Neuronal stem cell (in vitro differentiated cells): ENCODE measurements at regions not wholly inside any gene's neighbourhood (a gene's known extent, or its start where the extent isn't known, plus 50 kb on each side); places are given as distances from the start of the nearest gene placed in this dataset.
"Not testable (repeated sequence)": the region's sequence is repeated elsewhere in the genome, so short reads cannot be mapped to it uniquely, and the experiment has no call there.

Experiments used
- DNase-seq: peaks from one replicate; pipeline ENCODE4 v3.0.0-alpha.2; 2013; ENCODE audit warnings: low spot score
- H2AFZ ChIP-seq: one replicate; pipeline ENCODE4 v1.6.1; 2013; ENCODE audit warnings: mild to moderate bottlenecking, low read length, inconsistent platforms
- H2AK5ac ChIP-seq: 2 replicates; pipeline ENCODE4 v1.6.1; 2013; ENCODE audit warnings: low read depth, mild to moderate bottlenecking, inconsistent platforms, low read length, moderate library complexity, mixed read lengths
- H2BK120ac ChIP-seq: 2 replicates; pipeline ENCODE4 v1.6.1; 2013; ENCODE audit warnings: low read depth, mild to moderate bottlenecking, inconsistent platforms, low read length, moderate library complexity, mixed read lengths
- H2BK12ac ChIP-seq: one replicate; pipeline ENCODE4 v1.6.1; 2013; ENCODE audit warnings: low read length, inconsistent platforms
- H2BK15ac ChIP-seq: 2 replicates; pipeline ENCODE4 v1.6.1; 2013; ENCODE audit warnings: mild to moderate bottlenecking, low read length, inconsistent platforms, mixed read lengths
- H2BK5ac ChIP-seq: one replicate; pipeline ENCODE4 v1.6.1; 2013; ENCODE audit warnings: inconsistent platforms, mild to moderate bottlenecking, low read length, moderate library complexity
- H3K14ac ChIP-seq: one replicate; pipeline ENCODE4 v1.6.1; 2013; ENCODE audit warnings: low read length, inconsistent platforms
- H3K18ac ChIP-seq: 2 replicates; pipeline ENCODE4 v1.6.1; 2013; ENCODE audit warnings: low read length, inconsistent platforms
- H3K23ac ChIP-seq: 2 replicates; pipeline ENCODE4 v1.6.1; 2013; ENCODE audit warnings: low read depth, mild to moderate bottlenecking, mixed read lengths, low read length, inconsistent platforms; ENCODE audit not compliant: poor library complexity
- H3K27ac ChIP-seq: replicated peaks from 3 replicates; pipeline ENCODE4 v1.5.1; 2013; ENCODE audit warnings: low read length, inconsistent platforms
- H3K27me3 ChIP-seq, 3 experiments: 2 replicates each; pipeline ENCODE4 v1.6.1; 2013; ENCODE audit warnings: low read length in 3 of 3, mild to moderate bottlenecking in 2 of 3, inconsistent platforms in 1 of 3, low read depth in 1 of 3, mixed read lengths in 1 of 3, moderate library complexity in 1 of 3; ENCODE audit not compliant: control insufficient read depth in 3 of 3, insufficient read depth in 3 of 3
- H3K36me3 ChIP-seq, 2 donors: replicated peaks in 1 of 2; 2 replicates each; pipeline ENCODE4 v1.6.1; 2013; ENCODE audit warnings: low read length in 2 of 2; ENCODE audit not compliant: control insufficient read depth in 2 of 2, insufficient read depth in 2 of 2
- H3K4ac ChIP-seq: 2 replicates; pipeline ENCODE4 v1.6.1; 2013; ENCODE audit warnings: inconsistent platforms, mild to moderate bottlenecking, low read length, moderate library complexity
- H3K4me1 ChIP-seq, 2 donors: 1 replicate in 1 of 2; 2 replicates in 1 of 2; pipeline ENCODE4 v1.6.1; 2013; ENCODE audit warnings: low read length in 2 of 2, low read depth in 1 of 2; ENCODE audit not compliant: control insufficient read depth in 2 of 2, insufficient read depth in 1 of 2
- H3K4me2 ChIP-seq: one replicate; pipeline ENCODE4 v1.6.1; 2013; ENCODE audit warnings: mild to moderate bottlenecking, low read length, inconsistent platforms; ENCODE audit not compliant: insufficient read depth, poor library complexity, severe bottlenecking
- H3K4me3 ChIP-seq, 2 donors: 2 replicates each; pipeline ENCODE4 v1.5.1; 2013; ENCODE audit warnings: low read length in 2 of 2, mild to moderate bottlenecking in 2 of 2, inconsistent platforms in 1 of 2, moderate library complexity in 1 of 2
- H3K79me1 ChIP-seq: one replicate; pipeline ENCODE4 v1.6.1; 2013; ENCODE audit warnings: low read depth, mild to moderate bottlenecking, inconsistent platforms, low read length, moderate library complexity
- H3K9ac ChIP-seq: one replicate; pipeline ENCODE4 v1.6.1; 2013; ENCODE audit warnings: mild to moderate bottlenecking, low read depth, low read length, inconsistent platforms; ENCODE audit not compliant: poor library complexity
- H3K9me3 ChIP-seq, 2 donors: replicated peaks in 1 of 2; 2 replicates each; pipeline versions ENCODE3 to v1.6.1; 2013; ENCODE audit warnings: low read length in 2 of 2, mild to moderate bottlenecking in 2 of 2, inconsistent platforms in 1 of 2, low read depth in 1 of 2, mixed read lengths in 1 of 2, moderate library complexity in 1 of 2; ENCODE audit not compliant: control insufficient read depth in 2 of 2, insufficient read depth in 1 of 2
- H4K8ac ChIP-seq: one replicate; pipeline ENCODE4 v1.6.1; 2013; ENCODE audit warnings: low read depth, mild to moderate bottlenecking, inconsistent platforms, low read length, moderate library complexity
- H4K91ac ChIP-seq: one replicate; pipeline ENCODE4 v1.6.1; 2013; ENCODE audit warnings: low read length, low read depth, mild to moderate bottlenecking, inconsistent platforms; ENCODE audit not compliant: poor library complexity
- WGBS, 2 donors: extraction: QIAGEN DNeasy Blood & Tissue Kit; methylation state at CpG; one replicate each; pipeline ENCODE4 v1.1.7; 2013; ENCODE audit warnings: missing lambda C conversion rate in 2 of 2, mixed read lengths in 1 of 2; ENCODE audit not compliant: insufficient read length in 2 of 2, insufficient replicate concordance in 1 of 2; ENCODE audit errors: extremely low coverage in 2 of 2; 5-methylcytosine and 5-hydroxymethylcytosine counted together

GRCh38 chr7:96775046-96775445 is 65.4 kb upstream of the SEM1 start:
- Histone ChIP-seq H3K79me1 (no peaks in the 10 kb centered on the region), H3K18ac (no peak overlapping the region)
- WGBS, 2 donors: no CpG with 5 or more reads among the region's 8 CpGs

DNA sequence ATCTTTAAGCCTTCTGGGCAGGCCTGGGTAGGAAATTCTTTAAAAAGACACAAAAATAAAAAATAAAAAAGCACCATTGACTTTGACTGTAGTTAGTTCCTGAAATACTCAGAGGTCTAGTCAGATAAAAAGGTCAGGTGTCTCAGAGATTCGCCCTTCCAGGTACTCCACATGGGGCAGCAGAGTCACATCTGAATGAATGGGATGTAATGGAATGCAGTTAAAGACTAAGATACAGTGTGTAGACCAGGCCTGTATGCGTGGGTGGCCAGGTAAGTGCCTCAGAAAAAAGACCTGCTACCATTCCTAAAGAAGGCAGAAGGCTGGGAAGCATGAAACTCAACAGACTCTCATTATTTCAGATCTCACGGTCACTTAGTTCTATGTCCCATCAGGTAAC is 68.6 kb upstream of the SEM1 start:
- H3K9me3 ChIP-seq: no peaks in the 10 kb centered on the region
- no peak for DNase-seq
- no peak overlapping the region for H4K91ac ChIP-seq
- H3K27ac ChIP-seq: no peak overlapping the region
- no peak overlapping the region for H2BK12ac ChIP-seq
- H2AK5ac ChIP-seq: no peak overlapping the region
- peaks cover 0 to 4% (median 0%) of the 10 kb centered on the region in 3 experiments for H3K27me3 ChIP-seq
- H2AFZ ChIP-seq: no peak overlapping the region
- H2BK5ac ChIP-seq: no peak overlapping the region
- H3K4me3 ChIP-seq: no peak overlapping the region
- no peak overlapping the region for H3K4ac ChIP-seq
- H3K4me1 ChIP-seq: peaks cover 0 to 5% of the 10 kb centered on the region in 2 donors
- no peak overlapping the region for H3K14ac ChIP-seq
- H2BK15ac ChIP-seq: no peak overlapping the region
- H3K23ac ChIP-seq: no peak overlapping the region
- no peak overlapping the region for H3K9ac ChIP-seq
- H3K4me2 ChIP-seq: no peak overlapping the region
- no peak overlapping the region for H2BK120ac ChIP-seq
- no peaks in the 10 kb centered on the region for H3K79me1 ChIP-seq
- no CpG with 5 or more reads among the region's 3 CpGs for WGBS, 2 donors
- no peak overlapping the region for H3K18ac ChIP-seq
- no peaks in the 10 kb centered on the region for H3K36me3 ChIP-seq
- no peak overlapping the region for H4K8ac ChIP-seq

More at GRCh38 chr7:96775046-96775445, 65.4 kb upstream of the SEM1 start:
- Histone ChIP-seq H3K4me3 (no peak overlapping the region), H3K27me3 (no peaks in the 10 kb centered on the region), H3K4me1 (peaks cover 0 to 5% of the 10 kb centered on the region in 2 donors), H2BK5ac (no peak overlapping the region), H3K4me2 (no peak overlapping the region), H3K14ac (no peak overlapping the region), H4K8ac (no peak overlapping the region), H3K9ac (no peak overlapping the region), H3K36me3 (no peaks in the 10 kb centered on the region), H3K4ac (no peak overlapping the region), H2AFZ (no peak overlapping the region), H3K27ac (no peak overlapping the region), H4K91ac (no peak overlapping the region), H2BK12ac (no peak overlapping the region), H2BK15ac (no peak overlapping the region), H3K23ac (no peak overlapping the region), H2AK5ac (no peak overlapping the region), H3K9me3 (no peaks in the 10 kb centered on the region), H2BK120ac (no peak overlapping the region)
- DNase-seq: no peak

- Histone ChIP-seq H3K79me1 (no peaks in the 10 kb centered on the region), H2BK5ac (no peak overlapping the region), H3K18ac (no peak overlapping the region), H3K14ac (no peak overlapping the region), H2BK15ac (no peak overlapping the region), H2BK12ac (no peak overlapping the region), H4K91ac (no peak overlapping the region), H4K8ac (no peak overlapping the region), H3K4me2 (no peak overlapping the region), H3K23ac (no peak overlapping the region), H3K27ac (no peak overlapping the region), H2BK120ac (no peak overlapping the region), H2AFZ (no peak overlapping the region), H2AK5ac (no peak overlapping the region), H3K4me3 (no peak overlapping the region), H3K4me1 (peaks cover 7% of the 10 kb centered on the region in 2 donors), H3K36me3 (no peaks in the 10 kb centered on the region), H3K27me3 (peaks cover 0 to 13% (median 0%) of the 10 kb centered on the region in 3 experiments), H3K9ac (no peak overlapping the region), H3K4ac (no peak overlapping the region), H3K9me3 (no peaks in the 10 kb centered on the region)
- no peak for DNase-seq
Measured at GRCh38 chr7:96781919-96782318, 72.3 kb upstream of the SEM1 start.

- H2BK15ac ChIP-seq, H2BK5ac ChIP-seq, H2AFZ ChIP-seq, H2BK120ac ChIP-seq, H3K18ac ChIP-seq, H3K4ac ChIP-seq, H4K91ac ChIP-seq, H3K4me1 ChIP-seq, H3K14ac ChIP-seq, H3K79me1 ChIP-seq, H3K27ac ChIP-seq, H2AK5ac ChIP-seq, DNase-seq, H3K9me3 ChIP-seq, H3K23ac ChIP-seq, H3K9ac ChIP-seq, H2BK12ac ChIP-seq, H3K4me3 ChIP-seq, H3K36me3 ChIP-seq, H3K4me2 ChIP-seq, H4K8ac ChIP-seq: not testable (repeated sequence)
- no CpG with 5 or more reads among the region's 7 CpGs for WGBS, 2 donors
- H3K27me3 ChIP-seq: peaks cover 0 to 16% (median 0%) of the 10 kb centered on the region in 3 experiments
Measured at GRCh38 chr7:96782686-96783298, 73.1 kb upstream of the SEM1 start.
